ENCODE measurements at regions not wholly inside any gene's neighbourhood (a gene's known extent, or its start where the extent isn't known, plus 50 kb on each side); places are given as distances from the start of the nearest gene placed in this dataset.

GRCh38 chr2:76279142-76279541, 568.4 kb upstream of the GCFC2 start:
- CTCF ChIA-PET: no interaction called here

GRCh38 chr2:76275788-76276187, 565.1 kb upstream of the GCFC2 start:
- ChIA-PET POLR2A (no interaction called here), CTCF (no interaction called here)

More at GRCh38 chr2:76279142-76279541, 568.4 kb upstream of the GCFC2 start:
- POLR2A ChIA-PET: no interaction called here

- POLR2A ChIA-PET: no interaction called here
- CTCF ChIA-PET: no interaction called here
Observed at GRCh38 chr2:76274676-76275075, 564.0 kb upstream of the GCFC2 start.

GRCh38 chr2:76274160-76274559, 563.4 kb upstream of the GCFC2 start:
- ChIA-PET POLR2A (no interaction called here), CTCF (no interaction called here)

- CTCF ChIA-PET: no interaction called here
- POLR2A ChIA-PET: no interaction called here
Observed at GRCh38 chr2:76270096-76270710, 559.5 kb upstream of the GCFC2 start.

GRCh38 chr2:76268902-76269620, 558.3 kb upstream of the GCFC2 start:
- ChIA-PET CTCF (no interaction called here), POLR2A (no interaction called here)

GRCh38 chr2:76268484-76268883, 557.8 kb upstream of the GCFC2 start:
- ChIA-PET POLR2A (no interaction called here), CTCF (no interaction called here)

- ChIA-PET CTCF (no interaction called here), POLR2A (no interaction called here)
Observed at GRCh38 chr2:76257802-76258201, 547.1 kb upstream of the GCFC2 start.

- POLR2A ChIA-PET: no interaction called here
- CTCF ChIA-PET: no interaction called here
Observed at GRCh38 chr2:76256458-76257088, 545.9 kb upstream of the GCFC2 start.

- POLR2A ChIA-PET: no interaction called here
- CTCF ChIA-PET: no interaction called here
Observed at GRCh38 chr2:76252704-76253103, 542.0 kb upstream of the GCFC2 start.

- POLR2A ChIA-PET: no interaction called here
- CTCF ChIA-PET: no interaction called here
Observed at GRCh38 chr2:76251342-76251741, 540.6 kb upstream of the GCFC2 start.

GRCh38 chr2:76247006-76247405, 536.3 kb upstream of the GCFC2 start:
- CTCF ChIA-PET: no interaction called here
- POLR2A ChIA-PET: no interaction called here

GRCh38 chr2:76211991-76212985, 501.6 kb upstream of the GCFC2 start:
- POLR2A ChIA-PET: no interaction called here
- CTCF ChIA-PET: no interaction called here

- ChIA-PET POLR2A (no interaction called here), CTCF (no interaction called here)
Observed at GRCh38 chr2:76210551-76210950, 499.8 kb upstream of the GCFC2 start.

- POLR2A ChIA-PET: no interaction called here
- CTCF ChIA-PET: no interaction called here
Observed at GRCh38 chr2:76204048-76204447, 493.3 kb upstream of the GCFC2 start.

- ChIA-PET POLR2A (no interaction called here), CTCF (no interaction called here)
Observed at GRCh38 chr2:76202866-76203265, 492.2 kb upstream of the GCFC2 start.

- ChIA-PET POLR2A (no interaction called here), CTCF (interaction anchor here (1.1 kb wide), 1 partner anchor 36 kb away, joined by 3 read pairs; no protein-coding TSS in a partner anchor)
Observed at GRCh38 chr2:76197842-76198448, 487.2 kb upstream of the GCFC2 start.

GRCh38 chr2:76197428-76197827, 486.7 kb upstream of the GCFC2 start:
- ChIA-PET POLR2A (no interaction called here), CTCF (interaction anchor here (1.1 kb wide), 1 partner anchor 36 kb away, joined by 3 read pairs; no protein-coding TSS in a partner anchor)

- POLR2A ChIA-PET: no interaction called here
- CTCF ChIA-PET: no interaction called here
Observed at GRCh38 chr2:76194031-76194775, 483.5 kb upstream of the GCFC2 start.

Data from activated CD8-positive, alpha-beta memory T cell treated with anti-CD3 and anti-CD28 coated beads for 36 hours (primary cell).